ENCODE measurements at regions not wholly inside any gene's neighbourhood (a gene's known extent, or its start where the extent isn't known, plus 50 kb on each side); places are given as distances from the start of the nearest gene placed in this dataset.

DNA sequence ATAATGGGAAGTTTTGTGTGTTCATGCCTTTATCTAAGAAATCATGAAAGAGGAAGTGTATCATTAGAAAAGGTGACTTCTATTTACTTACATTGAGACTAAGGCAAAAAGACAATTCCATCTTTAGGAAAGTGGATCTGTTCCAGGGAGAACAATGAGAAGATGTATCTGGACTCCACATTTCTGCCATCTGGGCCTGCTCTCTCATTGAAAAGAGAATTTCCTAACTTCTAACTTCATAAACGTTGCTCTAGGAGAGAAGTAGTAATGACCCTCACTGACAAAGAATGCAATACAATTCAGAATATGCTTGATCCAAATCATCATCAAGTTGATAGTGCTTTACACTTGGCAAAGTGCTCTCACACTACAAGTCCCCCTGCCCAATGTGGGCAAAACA, 294.2 kb downstream of the OGFRL1 start:
- Histone ChIP-seq H3K4me2 (ENCODE audit: insufficient read depth, insufficient read length, low read length) (no peak overlapping the region), H4K5ac (ENCODE audit: insufficient read length, low read depth, low read length) (no peak overlapping the region), H2AK5ac (ENCODE audit: insufficient read length, low read length) (no peak overlapping the region), H3K56ac (ENCODE audit: insufficient read length, low read depth, low read length) (no peak overlapping the region), H2BK20ac (ENCODE audit: low read depth, low read length, poor library complexity, severe bottlenecking) (no peak overlapping the region), H3K27ac (ENCODE audit: insufficient read length, low read depth, low read length) (no peak overlapping the region), H3K23ac (ENCODE audit: insufficient read length, low read depth, low read length) (no peak overlapping the region), H3K14ac (ENCODE audit: insufficient read depth, low read length) (no peak overlapping the region), H3K9ac (ENCODE audit: extremely low read depth, insufficient read length, low read length) (no peak overlapping the region), H3K27me3 (ENCODE audit: insufficient read depth, low read length) (no peaks in the 10 kb centered on the region), H3K9me3 (ENCODE audit: control insufficient read depth, low read depth, low read length) (no peaks in the 10 kb centered on the region), H3K79me2 (ENCODE audit: insufficient read depth, low read length) (no peaks in the 10 kb centered on the region), H4K91ac (ENCODE audit: insufficient read length, low read depth, low read length) (no peak overlapping the region), H3K4ac (ENCODE audit: low read depth, low read length) (no peak overlapping the region), H3K23me2 (ENCODE audit: insufficient read length, low read depth, low read length, poor library complexity, severe bottlenecking) (no peaks in the 10 kb centered on the region), H3T11ph (ENCODE audit: low read length) (no peak overlapping the region), H3K4me1 (ENCODE audit: insufficient read depth, low read length) (no peaks in the 10 kb centered on the region), H4K20me1 (ENCODE audit: control insufficient read depth, insufficient read depth, insufficient read length) (no peaks in the 10 kb centered on the region), H3K18ac (ENCODE audit: insufficient read length, low read depth, low read length) (no peak overlapping the region), H2BK12ac (ENCODE audit: insufficient read length, low read depth, low read length) (no peak overlapping the region), H2BK5ac (ENCODE audit: insufficient read length, low read length) (no peak overlapping the region), H2AFZ (ENCODE audit: low read length) (no peak overlapping the region), H2BK15ac (ENCODE audit: low read depth, low read length) (no peak overlapping the region), H2BK120ac (ENCODE audit: low read depth, low read length, poor library complexity, severe bottlenecking) (no peak overlapping the region), H4K8ac (replicated peaks; ENCODE audit: insufficient read length, low read depth, low read length) (no peak overlapping the region), H3K79me1 (ENCODE audit: insufficient read depth, low read depth, low read length, poor library complexity, severe bottlenecking) (no peaks in the 10 kb centered on the region)
- Mint-ChIP-seq H3K4me3 (no peak overlapping the region), H3K4me1 (no peaks in the 10 kb centered on the region), H3K27ac (no peak overlapping the region), H3K36me3 (ENCODE audit: insufficient read depth in 1 of 3, low read depth in 3 of 3) (peaks cover 0 to 3% (median 2%) of the 10 kb centered on the region in 3 experiments; a peak in 1 of 7 replicates), H3K27me3 (ENCODE audit: low read depth) (no peaks in the 10 kb centered on the region), H3K9me3 (no peaks in the 10 kb centered on the region; a peak in 1 of 5 replicates)
- no CpG with 5 or more reads among the region's 1 CpG for WGBS (ENCODE audit: extremely low coverage, insufficient read length, low lambda C conversion rate)
- DNase-seq, result no peak
- TF ChIP-seq, protein P1, sequence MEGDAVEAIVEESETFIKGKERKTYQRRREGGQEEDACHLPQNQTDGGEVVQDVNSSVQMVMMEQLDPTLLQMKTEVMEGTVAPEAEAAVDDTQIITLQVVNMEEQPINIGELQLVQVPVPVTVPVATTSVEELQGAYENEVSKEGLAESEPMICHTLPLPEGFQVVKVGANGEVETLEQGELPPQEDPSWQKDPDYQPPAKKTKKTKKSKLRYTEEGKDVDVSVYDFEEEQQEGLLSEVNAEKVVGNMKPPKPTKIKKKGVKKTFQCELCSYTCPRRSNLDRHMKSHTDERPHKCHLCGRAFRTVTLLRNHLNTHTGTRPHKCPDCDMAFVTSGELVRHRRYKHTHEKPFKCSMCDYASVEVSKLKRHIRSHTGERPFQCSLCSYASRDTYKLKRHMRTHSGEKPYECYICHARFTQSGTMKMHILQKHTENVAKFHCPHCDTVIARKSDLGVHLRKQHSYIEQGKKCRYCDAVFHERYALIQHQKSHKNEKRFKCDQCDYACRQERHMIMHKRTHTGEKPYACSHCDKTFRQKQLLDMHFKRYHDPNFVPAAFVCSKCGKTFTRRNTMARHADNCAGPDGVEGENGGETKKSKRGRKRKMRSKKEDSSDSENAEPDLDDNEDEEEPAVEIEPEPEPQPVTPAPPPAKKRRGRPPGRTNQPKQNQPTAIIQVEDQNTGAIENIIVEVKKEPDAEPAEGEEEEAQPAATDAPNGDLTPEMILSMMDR (conservative IDR thresholded peaks at IDR 0.05), result no peak
